ENCODE measurements at regions not wholly inside any gene's neighbourhood (a gene's known extent, or its start where the extent isn't known, plus 50 kb on each side); places are given as distances from the start of the nearest gene placed in this dataset.
"Not testable (repeated sequence)": the region's sequence is repeated elsewhere in the genome, so short reads cannot be mapped to it uniquely, and the experiment has no call there.

DNA sequence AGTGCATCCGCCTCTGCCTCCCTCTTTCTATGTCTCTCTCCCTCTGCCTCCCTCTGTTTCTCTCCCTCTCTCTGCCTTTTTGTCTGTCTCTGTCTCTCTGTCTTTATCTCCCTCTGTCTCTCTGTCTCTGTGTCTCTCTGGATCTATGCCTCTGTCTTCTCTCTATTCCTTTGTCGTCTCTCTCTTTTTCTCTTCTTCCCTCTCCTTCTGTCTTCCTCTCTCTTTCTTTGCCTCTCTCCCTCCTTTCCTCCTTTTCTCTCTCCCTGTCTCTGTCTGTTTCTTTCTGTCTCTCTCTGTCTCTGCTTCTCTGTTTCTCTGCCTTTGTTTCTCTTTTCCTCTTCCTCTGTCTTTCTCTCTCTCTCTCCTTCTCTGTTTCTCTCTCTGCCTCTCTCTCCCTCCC, 678.8 kb upstream of the NRP1 start:
- DNase-seq, result no peak

DNA sequence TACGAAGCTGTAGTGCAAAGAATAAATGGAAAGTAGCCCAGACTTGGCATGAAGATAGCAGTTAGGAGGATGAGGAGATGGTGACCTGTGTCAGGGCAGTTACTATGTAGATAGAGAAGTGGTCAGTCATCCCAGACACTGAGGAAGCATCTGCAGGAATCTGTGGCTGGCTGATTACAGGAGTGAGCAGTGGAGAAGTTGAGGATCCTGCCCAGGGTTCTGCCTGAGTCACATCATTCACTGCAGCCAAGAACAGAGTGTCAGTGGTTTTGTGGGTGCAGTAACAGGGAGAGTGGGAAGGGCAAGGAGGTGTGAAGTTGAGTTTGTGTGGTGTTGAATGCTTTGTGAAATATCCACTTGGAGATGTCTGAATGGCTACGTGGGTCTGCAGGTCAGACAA, 676.4 kb upstream of the NRP1 start:
- no peak for DNase-seq

DNA sequence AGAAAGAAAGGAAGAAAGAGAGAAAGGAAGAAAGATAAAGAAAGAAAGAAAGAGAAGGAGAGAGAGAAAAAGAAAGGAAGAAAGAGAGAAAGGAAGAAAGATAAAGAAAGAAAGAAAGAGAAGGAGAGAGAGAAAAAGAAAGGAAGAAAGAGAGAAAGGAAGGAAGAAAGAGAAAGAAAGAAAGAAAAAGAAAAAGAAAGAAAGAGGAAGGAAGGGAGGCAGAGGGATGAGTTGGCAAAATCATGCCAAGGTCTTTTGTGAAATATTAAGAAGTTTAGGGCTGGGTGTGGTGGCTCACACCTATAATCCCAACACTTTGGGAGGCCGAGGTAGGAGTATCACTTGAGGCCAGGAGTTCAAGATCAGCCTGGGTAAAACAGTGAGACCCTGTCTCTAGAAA, 675.8 kb upstream of the NRP1 start:
- DNase-seq, result not testable (repeated sequence)

DNA sequence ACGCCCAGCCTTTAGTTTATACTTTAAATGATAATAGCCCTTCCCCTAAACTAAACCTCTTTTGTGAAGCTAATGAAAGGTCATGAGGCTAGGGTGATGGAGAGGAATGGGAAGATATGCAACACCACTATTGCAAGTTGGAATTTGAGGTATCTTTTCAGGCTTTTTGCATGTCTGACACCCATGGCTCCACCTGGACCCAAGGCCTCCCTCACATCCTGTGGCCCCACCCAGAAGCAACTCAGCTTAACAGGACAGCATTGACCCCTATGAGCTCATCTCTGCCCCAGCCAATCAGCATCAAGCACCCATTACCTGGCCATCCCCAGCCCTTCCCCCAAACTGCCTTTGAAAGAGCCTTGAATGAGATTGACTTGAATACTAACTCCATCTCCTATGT, 674.2 kb upstream of the NRP1 start:
- DNase-seq, result no peak

DNA sequence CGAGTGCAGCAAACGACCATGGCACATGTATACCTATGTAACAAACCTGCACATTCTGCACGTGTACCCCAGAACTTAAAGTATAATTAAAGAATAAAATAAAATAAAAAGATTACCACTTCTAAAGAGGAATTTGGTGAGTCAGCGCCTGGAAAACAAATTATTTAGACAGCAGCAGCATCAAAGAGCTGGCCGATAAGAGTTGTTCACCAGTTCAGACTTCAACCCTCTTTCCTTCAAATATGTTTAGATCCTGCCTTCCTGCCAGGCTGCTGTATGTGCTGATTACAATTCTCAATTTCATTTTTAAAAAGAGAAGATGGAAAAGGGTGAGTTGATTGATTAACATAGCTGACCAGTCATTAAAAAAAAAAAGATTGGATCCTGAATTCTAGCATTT, 672.0 kb upstream of the NRP1 start:
- no peak for DNase-seq

DNA sequence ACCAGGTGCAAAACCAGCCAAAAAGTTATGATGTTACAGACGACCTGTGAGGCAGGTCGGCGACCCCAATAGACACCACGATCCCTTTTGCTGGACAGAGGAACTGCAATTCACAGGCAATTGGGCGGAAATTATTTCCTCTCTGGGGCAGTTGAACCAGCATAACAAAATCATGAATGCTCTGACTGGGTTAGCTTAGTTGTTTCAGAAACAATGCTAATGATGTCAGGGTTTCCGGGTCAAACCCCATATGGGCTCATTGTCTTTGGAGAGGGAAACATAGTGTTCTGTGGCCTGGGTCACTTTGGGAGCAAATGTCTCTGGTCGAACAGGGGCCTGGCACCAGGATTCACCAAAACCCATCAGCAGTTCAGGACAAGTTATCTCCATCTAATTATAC, 669.1 kb upstream of the NRP1 start:
- no peak for DNase-seq

DNA sequence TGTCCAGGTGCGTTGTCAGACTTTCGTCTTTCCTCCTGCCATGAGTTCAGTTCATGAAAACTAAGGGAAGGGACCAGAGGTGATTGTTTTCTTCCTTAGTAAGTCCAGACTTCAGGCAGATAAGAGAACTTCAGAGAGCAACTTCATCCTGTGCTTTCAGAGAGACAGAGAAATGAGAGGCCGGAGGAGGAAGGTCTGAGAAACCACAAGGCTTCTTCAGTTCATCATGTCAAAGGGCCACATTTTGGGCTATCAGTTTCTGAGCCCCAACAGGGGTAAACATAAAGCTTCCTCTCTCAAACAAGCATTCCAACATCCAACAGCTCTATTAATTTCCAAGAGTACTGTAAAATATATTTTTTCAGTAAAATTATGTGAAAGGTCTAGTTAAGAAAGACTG, 668.4 kb upstream of the NRP1 start:
- DNase-seq, result no peak

DNA sequence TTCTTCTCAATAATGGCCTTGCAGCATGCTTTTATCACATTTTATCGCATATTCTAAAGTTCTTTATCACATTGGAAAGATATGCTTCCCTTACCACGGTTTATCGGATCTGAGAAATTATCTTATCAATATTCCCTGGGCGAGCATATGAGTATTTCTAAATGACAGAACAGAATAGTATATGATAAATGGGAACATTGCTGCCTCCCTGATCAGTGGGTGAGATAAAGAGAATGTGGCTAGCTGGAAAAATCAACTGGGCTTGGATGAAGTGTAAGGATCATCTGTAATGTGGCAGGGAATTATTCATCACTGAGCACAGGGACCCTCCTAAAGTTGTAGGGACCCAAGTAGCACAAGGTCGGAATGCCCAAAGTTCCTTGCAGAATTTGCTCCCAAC, 667.4 kb upstream of the NRP1 start:
- no peak for DNase-seq

DNA sequence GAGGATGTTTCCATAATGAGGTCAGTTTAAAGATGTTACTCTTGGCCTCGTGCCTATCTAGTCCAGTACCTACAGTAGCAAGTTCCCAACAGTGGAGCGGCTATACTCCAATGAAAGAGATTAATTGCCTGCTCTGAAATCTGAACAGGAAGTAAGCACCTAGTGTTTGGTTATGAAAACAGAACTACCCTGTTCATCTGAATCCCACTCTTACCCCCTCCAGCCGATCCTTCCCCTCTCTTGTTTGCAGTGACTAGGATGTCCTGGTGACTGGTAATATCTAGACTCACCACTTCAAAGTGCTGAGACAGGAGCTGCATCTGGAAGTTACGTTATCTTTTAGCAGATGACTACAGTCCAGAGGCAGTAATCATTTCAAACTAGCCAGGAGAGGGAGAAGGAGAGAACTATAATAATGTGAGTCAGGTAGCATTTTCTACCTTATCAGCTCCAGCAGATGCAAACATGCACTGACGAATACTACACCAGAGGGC, 666.7 kb upstream of the NRP1 start:
- no peak for DNase-seq

DNA sequence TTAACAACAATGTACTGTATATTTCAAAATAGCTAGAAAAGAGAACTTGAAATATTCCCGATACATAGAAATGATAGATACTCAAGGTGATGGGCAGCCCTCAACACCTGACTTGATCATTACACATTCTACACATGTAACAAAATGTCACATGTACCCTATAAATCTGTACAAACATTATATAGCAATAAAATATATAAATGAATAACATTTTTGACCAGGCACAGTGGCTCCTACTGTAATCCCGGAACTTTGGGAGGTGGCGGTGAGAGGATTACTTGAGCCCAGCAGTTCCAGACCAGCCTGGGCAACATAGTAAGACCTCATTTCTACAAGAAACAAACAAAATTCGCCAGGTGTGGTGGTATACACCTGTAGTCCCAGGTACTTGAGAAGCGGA, 659.5 kb upstream of the NRP1 start:
- DNase-seq, result no peak

DNA sequence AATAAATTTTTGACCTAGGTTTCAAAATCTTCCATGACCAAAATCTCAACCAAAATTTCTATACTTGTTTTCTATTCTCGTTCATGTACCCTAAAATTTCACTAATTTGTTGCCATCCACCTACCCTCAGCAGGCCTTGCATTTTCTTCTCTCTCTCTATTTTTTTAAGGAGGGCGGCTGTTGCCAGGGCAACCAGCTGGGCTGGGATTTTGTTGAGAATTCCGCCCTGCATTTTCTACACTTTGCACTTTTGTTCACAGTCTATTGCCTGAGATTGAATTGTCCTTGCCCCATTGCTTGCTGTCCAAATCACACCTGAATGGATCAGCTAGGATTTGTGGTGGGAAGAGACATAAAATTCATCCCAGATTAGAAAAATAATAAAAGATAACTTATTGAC, 657.5 kb upstream of the NRP1 start:
- DNase-seq, result no peak

DNA sequence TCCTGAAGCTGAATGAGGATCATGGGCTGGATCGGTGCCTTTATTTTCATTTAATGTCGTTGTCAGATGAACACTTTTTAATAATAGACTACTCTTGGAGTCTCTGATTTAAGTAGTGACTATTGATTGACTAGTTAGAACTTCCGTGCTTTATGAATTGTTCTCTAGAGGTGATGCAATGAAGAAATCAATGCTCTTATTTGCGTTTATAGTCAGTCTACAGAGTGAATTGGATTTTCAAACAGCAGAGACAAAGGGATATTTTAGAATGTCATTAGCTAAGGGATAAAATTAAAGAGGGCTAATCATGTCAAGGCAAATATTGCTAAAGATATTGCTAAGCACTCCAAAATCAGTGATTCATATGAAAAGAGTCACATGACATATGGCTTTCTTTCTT, 652.0 kb upstream of the NRP1 start:
- DNase-seq, result no peak

DNA sequence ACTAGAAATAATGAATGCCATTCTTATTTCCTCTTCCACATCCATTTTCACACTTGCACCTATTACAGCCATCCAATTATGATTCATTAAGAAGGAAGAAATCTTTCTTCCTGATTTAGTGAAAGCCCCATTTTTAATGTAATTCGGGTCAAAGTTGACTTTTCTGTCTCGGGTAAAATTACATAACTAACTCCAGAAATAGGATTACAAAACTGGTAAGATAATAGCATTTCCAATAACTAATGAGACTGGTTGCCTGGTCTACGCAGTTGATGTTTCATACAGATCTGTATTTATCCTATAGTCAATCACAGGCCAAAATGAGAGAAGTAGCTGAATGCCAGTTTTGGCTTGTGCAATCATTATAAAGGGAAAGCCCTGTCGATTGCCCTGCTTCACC, 651.5 kb upstream of the NRP1 start:
- DNase-seq, result no peak

DNA sequence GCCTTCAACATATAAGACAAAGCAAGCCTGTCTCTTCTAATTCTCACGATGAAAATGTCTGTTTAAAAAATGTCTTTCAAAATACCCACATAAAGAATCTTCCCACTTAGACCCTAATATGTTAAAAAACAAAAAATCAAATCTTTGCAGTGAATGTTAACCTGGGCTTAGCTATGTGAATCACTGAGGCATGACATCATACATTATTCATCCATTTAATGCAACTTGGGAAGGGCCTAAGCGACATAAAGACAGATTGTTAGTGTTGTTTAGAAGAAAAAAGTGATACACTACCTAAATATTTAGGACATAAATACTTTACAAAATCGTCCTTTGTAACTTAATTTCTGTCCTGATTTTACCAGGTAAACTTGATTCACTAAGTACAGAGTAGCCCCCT, 648.5 kb upstream of the NRP1 start:
- no peak for DNase-seq

DNA sequence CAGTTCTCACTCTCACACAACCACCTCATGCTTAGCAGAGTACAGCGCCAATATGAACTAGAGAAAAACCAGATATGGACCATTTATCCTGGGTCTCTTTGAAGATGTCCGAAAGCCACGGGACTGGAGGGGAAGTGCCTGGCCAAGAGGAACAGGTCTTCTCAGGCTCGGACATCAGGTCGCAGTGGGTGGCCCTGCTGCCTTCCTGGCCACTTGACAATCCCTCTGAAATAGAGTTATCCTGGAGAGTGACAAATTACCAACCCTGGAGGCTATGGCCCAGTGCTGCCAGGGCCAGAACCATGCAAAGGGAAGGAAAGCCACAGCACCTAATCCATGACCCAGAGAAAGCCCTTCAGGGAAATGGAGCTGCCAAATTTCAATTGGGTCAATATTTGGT, 646.8 kb upstream of the NRP1 start:
- DNase-seq, result no peak

DNA sequence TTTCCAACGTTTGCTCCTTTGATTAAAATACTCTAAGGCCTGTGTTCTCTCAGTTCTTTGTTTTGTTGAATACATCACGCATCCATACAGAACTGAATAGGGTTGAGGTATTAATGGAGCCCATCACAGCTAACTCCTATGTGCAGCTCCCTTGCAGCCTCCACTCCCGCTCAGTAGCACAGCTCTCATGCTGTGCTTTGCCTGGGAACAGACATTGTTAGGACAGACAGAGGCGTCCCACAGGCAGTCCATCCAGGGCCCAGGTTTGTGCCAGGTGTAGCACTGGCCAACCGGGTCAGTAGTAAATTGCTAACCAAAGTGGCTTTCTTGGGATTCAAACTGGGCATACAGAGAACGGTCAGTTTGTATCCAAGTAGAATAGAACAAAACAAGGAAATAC, 644.7 kb upstream of the NRP1 start:
- no peak for DNase-seq

DNA sequence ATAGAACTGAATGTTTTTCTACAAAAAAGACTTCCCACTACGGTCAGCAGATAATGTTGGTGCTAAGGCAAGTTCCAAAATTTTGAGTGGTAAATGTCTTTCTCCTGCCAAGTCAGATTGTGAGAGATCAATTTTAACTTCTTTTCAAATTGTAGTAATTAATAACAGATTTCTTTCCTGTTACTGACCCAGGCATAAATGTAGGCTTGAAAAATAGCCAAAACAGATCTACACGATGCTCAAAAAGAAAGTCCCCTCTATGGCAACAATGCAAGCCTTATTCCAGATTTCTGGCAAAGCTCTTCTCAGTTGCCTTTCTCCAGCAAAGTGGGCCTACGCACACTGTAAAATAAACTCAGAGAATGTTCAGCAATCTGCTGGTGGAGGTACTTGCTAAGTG, 641.0 kb upstream of the NRP1 start:
- DNase-seq, result no peak

DNA sequence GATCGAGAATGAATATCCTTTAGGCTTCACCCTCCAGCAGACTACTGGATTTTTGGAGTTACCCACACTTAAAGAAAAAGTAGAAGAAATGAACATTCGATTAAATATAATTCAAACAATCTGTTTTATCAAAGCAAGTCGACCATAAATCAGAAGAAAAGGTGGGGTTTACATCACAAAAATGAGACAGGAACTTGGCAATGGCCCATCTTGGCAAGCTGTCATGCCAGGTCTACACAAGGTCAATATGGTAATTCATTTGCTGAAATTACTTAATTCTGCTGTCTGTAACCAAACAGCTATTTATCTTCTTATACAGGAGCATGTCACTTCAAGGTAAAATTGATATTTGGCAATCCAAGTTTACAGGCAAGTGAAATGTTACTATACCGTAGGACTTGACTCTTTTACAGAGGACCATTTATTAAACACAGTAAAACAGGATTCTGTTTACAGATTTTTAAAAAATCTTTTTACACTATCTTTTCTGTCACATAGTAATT, 640.6 kb upstream of the NRP1 start:
- DNase-seq, result no peak

DNA sequence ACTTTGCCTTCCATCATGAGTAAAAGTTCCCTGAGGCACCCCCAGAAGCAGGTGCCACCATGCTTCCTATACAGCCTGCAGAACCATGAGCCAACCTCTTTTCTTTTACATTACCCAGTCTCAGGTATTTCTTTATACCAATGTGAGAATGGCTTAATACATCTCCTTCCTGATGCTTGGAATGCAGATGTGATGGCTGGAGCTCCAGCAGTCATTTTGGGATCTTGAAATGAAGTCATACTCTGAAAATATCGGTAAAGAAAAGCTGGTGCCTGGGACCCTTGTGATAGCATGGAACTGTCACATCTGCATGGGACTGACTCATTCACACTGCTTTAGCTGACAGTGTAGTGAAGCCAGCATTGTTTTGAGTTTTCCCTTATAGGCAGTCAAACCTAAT, 634.5 kb upstream of the NRP1 start:
- DNase-seq, result no peak

DNA sequence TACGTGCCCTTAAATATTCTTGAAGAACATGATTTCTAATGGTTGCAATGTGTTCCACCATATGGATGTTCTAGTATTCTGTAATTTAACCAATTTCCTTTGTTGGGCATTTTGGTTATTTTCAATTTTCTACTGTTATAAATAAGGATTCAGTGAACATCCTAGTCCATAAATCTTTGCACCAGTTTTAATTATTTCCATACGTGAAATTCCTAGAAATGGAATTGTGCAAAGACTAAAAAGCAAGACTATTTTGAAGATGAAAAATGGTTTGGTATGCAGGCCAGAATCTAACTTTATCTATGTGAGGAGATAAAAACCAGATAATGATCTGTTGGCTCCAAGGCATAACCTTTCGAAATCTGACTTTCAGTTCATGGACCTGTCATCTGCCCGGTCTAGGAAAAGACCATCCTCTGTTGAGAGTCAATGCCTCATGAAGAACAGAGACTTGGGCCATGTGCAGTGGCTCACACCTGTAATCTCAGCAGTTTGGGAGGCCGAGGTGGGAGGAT, 633.2 kb upstream of the NRP1 start:
- DNase-seq, result no peak

DNA sequence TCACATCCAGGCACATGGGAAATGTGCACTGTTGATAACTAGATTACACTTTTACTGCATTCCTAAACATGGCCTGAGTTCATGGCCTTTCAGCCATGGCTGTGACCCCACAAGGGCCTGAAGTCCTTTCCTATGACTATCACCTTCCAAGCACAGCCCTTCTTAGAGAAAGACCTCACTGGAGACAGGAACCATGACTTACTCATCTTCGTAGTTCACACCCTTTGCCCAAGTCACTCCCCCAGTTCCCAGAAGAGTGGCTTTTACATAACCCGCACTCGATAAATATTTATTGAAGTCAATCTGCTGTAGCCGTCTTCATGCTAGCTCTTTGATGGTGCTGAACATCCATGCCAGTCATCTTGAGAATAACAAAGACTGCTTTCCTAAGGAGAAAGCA, 632.5 kb upstream of the NRP1 start:
- no peak for DNase-seq

DNA sequence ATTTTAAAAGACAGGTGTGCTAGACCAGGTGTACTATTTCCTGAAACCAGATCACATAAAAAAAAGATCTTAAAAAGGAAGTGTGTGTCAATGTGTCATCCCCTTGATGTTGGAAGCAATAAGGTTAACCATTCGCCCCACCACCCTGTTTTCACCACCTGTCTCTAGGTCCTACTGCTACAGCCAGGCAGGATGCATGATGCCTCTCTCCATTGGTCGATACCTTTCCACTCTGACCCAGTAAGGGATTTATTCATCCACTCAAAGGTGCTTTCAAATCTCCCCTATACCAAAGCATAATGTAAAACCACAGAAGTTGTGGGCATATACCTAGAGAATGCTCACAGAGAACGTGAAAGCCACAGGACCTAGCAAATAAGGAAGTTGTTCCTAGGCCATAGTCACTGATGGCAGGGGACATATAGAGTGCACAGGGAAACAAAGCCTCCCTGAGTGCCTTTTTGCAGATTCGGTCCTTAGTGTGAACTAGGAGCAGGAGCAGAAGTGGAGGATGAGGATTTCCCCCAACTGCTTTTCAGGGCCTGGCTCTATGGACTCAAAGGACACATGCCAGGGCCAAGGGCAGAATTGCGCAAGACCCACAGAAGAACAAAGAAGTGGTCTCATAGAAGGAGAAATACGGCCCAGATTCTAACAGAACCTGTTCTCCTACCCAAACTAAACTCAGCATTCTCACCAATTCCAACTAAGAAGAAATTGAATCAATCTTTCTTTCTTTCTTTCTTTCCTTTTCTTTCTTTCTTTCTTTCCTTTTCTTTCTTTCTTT, 631.5 kb upstream of the NRP1 start:
- no peak for DNase-seq

DNA sequence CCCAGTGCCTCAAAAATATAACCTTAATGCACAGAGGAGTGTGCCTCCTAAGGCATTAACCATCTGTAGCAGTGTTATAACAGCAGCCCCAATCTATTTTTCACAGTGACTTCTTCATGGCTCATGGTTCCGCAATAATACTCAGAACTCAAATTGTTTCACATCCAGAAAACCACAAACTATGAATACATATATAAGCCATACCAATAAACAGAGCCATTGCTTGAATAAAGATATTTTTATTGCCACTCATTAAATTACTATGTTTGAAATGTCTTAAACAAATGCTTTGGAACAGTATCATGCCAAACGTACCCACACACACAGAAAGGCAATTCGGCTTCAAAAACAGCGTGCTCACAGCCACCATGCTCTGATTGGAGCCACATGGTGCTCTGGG, 629.3 kb upstream of the NRP1 start:
- DNase-seq, result no peak

DNA sequence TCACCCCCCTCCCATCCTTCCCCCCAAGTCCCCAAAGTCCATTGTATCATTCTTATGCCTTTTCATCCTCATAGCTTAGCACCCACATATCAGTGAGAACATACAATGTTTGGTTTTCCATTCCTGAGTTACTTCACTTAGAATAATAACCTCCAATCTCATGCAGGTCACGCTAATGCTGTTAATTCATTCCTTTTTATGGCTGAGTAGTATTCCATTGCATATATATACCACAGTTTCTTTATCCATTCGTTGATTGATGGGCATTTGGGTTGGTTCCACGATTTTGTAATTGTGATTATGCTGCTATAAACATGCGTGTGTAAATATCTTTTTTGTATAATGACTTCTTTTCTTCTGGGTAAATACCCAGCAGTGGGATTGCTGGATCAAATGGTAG, 621.9 kb upstream of the NRP1 start:
- not testable (repeated sequence) for DNase-seq

DNA sequence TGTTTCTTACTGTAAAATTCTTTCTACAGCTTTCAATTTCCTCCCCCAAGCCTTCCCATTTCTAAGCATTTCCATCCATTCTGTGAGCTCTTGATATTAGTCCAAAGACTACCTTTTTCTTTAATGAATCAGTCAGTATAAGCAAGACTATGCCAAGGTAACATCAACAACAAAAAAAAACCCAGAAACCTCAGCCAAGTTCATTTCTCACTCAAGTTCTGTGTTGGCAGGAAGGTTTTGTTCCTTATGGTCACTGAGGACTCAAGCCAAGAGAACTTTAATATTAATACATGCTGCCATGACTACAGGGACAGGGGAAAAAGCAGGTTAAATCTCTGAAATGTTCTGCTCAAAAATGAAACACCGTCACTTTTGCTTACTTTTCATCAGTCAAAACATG, 621.2 kb upstream of the NRP1 start:
- no peak for DNase-seq
